HepG2 (cell line): ENCODE measurements at regions not wholly inside any gene's neighbourhood (a gene's known extent, or its start where the extent isn't known, plus 50 kb on each side); places are given as distances from the start of the nearest gene placed in this dataset.

Experiments
- ATAC-seq: fragments of 200-7000 bp; cut with Tn5 transposase; 3 replicates; pipeline ENCODE4 v1.9.1; 2020; ENCODE audit warnings: mild to moderate bottlenecking, moderate library complexity
- BruUV-seq: library from RNA; stranded (reverse); fragments of 400-500 nt; replicated peaks from 2 replicates; lab custom pipeline; 2021; lab: Mats Ljungman, UMichigan
- CTCF ChIA-PET: fragments of 300-600 bp; formaldehyde crosslinking; extraction: SDS; loops from one replicate; lab custom pipeline; 2021; ENCODE audit warnings: low total read pairs, inconsistent platforms, low intra/inter-chr PET ratio; lab: Yijun Ruan, JAX
- POLR2A ChIA-PET: fragments of 350-600 bp; sonication (Branson Sonifier 250); formaldehyde crosslinking; loops from one replicate; lab custom pipeline; 2020; ENCODE audit warnings: antibody characterized with exemption, inconsistent platforms; lab: Yijun Ruan, JAX
- DNase-seq: peaks from one replicate; pipeline ENCODE4 v3.0.0-alpha.2; 2015; ENCODE audit warnings: low spot score
- FAIRE-seq: peaks from 3 replicates; lab custom pipeline; 2011; peaks lifted over from hg19 to GRCh38; lab: Jason Lieb, UNC
- H2AFZ ChIP-seq: one replicate; pipeline ENCODE4 v1.6.1; 2011; ENCODE audit warnings: low read length, inconsistent platforms
- H3K27ac ChIP-seq: fragments of 300-600 bp; 3 replicates; pipeline ENCODE4 v1.8.0; 2011; ENCODE audit warnings: mixed run types, mild to moderate bottlenecking, mixed read lengths, low read length, inconsistent platforms; ENCODE audit not compliant: insufficient read depth; ENCODE audit errors: extremely low read length
- H3K27me3 ChIP-seq, 2 experiments: fragments of 200-600 bp in 1 of 2; 2 replicates in 1 of 2; 3 replicates in 1 of 2; pipeline versions ENCODE4 v1.6.0 to v1.8.0; 2011; ENCODE audit warnings: low read length in 2 of 2, mild to moderate bottlenecking in 2 of 2, moderate library complexity in 2 of 2, inconsistent platforms in 1 of 2; ENCODE audit not compliant: insufficient read depth in 2 of 2, control insufficient read depth in 1 of 2
- H3K36me3 ChIP-seq, 2 experiments: fragments of 200-600 bp in 1 of 2; replicated peaks in 1 of 2; 2 replicates in 1 of 2; 3 replicates in 1 of 2; pipeline versions ENCODE4 v1.5.1 to v1.8.0; 2011; ENCODE audit warnings: low read length in 2 of 2, inconsistent platforms in 1 of 2; ENCODE audit not compliant: insufficient read depth in 2 of 2, control insufficient read depth in 1 of 2
- H3K4me1 ChIP-seq: 2 replicates; pipeline ENCODE4 v1.5.1; 2012; ENCODE audit warnings: low read length, inconsistent platforms; ENCODE audit not compliant: insufficient read depth
- H3K4me2 ChIP-seq: 2 replicates; pipeline ENCODE4 v1.6.0; 2011; ENCODE audit warnings: low read depth, low read length, inconsistent platforms
- H3K4me3 ChIP-seq, 3 experiments: fragments of 200-600 bp in 1 of 3; sonication (generic), shearing (Covaris generic) in 1 of 3; replicated peaks in 1 of 3; 2 replicates each; pipeline ENCODE4 v1.5.1; 2011 to 2016; ENCODE audit warnings: low read length in 3 of 3, inconsistent platforms in 2 of 3, low read depth in 2 of 3, mild to moderate bottlenecking in 2 of 3, control low read depth in 1 of 3, mixed read lengths in 1 of 3; ENCODE audit not compliant: insufficient read depth in 1 of 3
- H3K79me2 ChIP-seq: one replicate; pipeline ENCODE4 v1.6.1; 2011; ENCODE audit warnings: low read length, inconsistent platforms; ENCODE audit not compliant: insufficient read depth
- H3K9ac ChIP-seq: 2 replicates; pipeline ENCODE4 v1.6.0; 2011; ENCODE audit warnings: mild to moderate bottlenecking, low read depth, low read length, inconsistent platforms; ENCODE audit not compliant: insufficient read depth
- H3K9me3 ChIP-seq: 2 replicates; pipeline ENCODE4 v1.5.1; 2012; ENCODE audit warnings: mild to moderate bottlenecking, low read length
- H4K20me1 ChIP-seq: 2 replicates; pipeline ENCODE4 v1.6.0; 2011; ENCODE audit warnings: inconsistent platforms, mild to moderate bottlenecking, low read length, moderate library complexity; ENCODE audit not compliant: insufficient read depth
- FOXC1 ChIP-seq: sonication (generic); formaldehyde crosslinking; IDR thresholded peaks from 2 replicates; pipeline ENCODE4 v1.8.0; 2022; ENCODE audit warnings: mild to moderate bottlenecking, missing genetic modification reagents, borderline replicate concordance
- NFKB2 ChIP-seq: sonication (generic); formaldehyde crosslinking; IDR thresholded peaks from 2 replicates; pipeline ENCODE4 v1.4.0; 2020; ENCODE audit warnings: missing genetic modification reagents, borderline replicate concordance
- SRF ChIP-seq: IDR thresholded peaks from 2 replicates; pipeline ENCODE4 v1.6.1; 2011; ENCODE audit warnings: mild to moderate bottlenecking, low read depth, low read length, moderate library complexity
- ZNF503 ChIP-seq: sonication (generic); formaldehyde crosslinking; IDR thresholded peaks from 2 replicates; pipeline ENCODE4 v1.4.0; 2020; ENCODE audit warnings: missing genetic modification reagents
- ZNF558 ChIP-seq: sonication (generic); formaldehyde crosslinking; IDR thresholded peaks from 2 replicates; pipeline ENCODE4 v1.9.0; 2022; ENCODE audit warnings: mild to moderate bottlenecking, missing genetic modification reagents, borderline replicate concordance
- ZNF597 ChIP-seq: sonication (generic); formaldehyde crosslinking; IDR thresholded peaks from 2 replicates; pipeline ENCODE4 v1.5.0; 2020; ENCODE audit warnings: missing genetic modification reagents
- ZNF615 ChIP-seq: sonication (generic); formaldehyde crosslinking; IDR thresholded peaks from 2 replicates; pipeline ENCODE4 v1.5.0; 2020; ENCODE audit warnings: mild to moderate bottlenecking, missing genetic modification reagents, borderline replicate concordance
- ZNF629 ChIP-seq: sonication (generic); formaldehyde crosslinking; conservative IDR thresholded peaks from 2 replicates; pipeline ENCODE4 v1.5.0; 2020; ENCODE audit warnings: missing genetic modification reagents
- WGBS: methylation state at CpG from one replicate; pipeline ENCODE4 v1.1.6; 2017; ENCODE audit warnings: low lambda C conversion rate; 5-methylcytosine and 5-hydroxymethylcytosine counted together
- in situ Hi-C: cut with HindIII; loops from 2 replicates; pipeline ENCODE4 v1.10.0; 2017; ENCODE audit warnings: low pct_unique_long_range_greater_than_20kb; ENCODE audit not compliant: extremely low pct_ligation_motif_present
- intact Hi-C: fragments of 100-400 bp; cut with micrococcal nuclease; formaldehyde crosslinking; loops from one replicate; pipeline ENCODE4 v1.10.0; 2022; ENCODE audit not compliant: unreplicated experiment
- TF ChIP-seq, protein P1 (sequence below): fragments of 450-650 bp; IDR thresholded peaks from 2 replicates; pipeline ENCODE4 v1.6.1; 2016
- TF ChIP-seq, protein P2 (sequence below): IDR thresholded peaks from 2 replicates; pipeline ENCODE4 v1.6.1; 2012; ENCODE audit warnings: inconsistent platforms
- TF ChIP-seq, protein P3 (sequence below): sonication (generic); formaldehyde crosslinking; conservative IDR thresholded peaks from 2 replicates; pipeline ENCODE4 v1.8.0; 2022; ENCODE audit warnings: low read depth, missing genetic modification reagents

GRCh38 chr2:62309465-62310091 lies 113.7 kb downstream of the B3GNT2 start:
- ATAC-seq (no peak), DNase-seq (no peak), FAIRE-seq (no peak)
- Histone ChIP-seq H4K20me1 (no peaks in the 10 kb centered on the region), H2AFZ (no peak overlapping the region), H3K9ac (no peak overlapping the region), H3K4me2 (no peak overlapping the region), H3K36me3 (no peaks in the 10 kb centered on the region), H3K4me3 (no peak overlapping the region), H3K4me1 (peaks cover 34% of the 10 kb centered on the region), H3K79me2 (no peaks in the 10 kb centered on the region), H3K9me3 (no peaks in the 10 kb centered on the region), H3K27ac (no peak overlapping the region), H3K27me3 (peaks cover 0 to 2% of the 10 kb centered on the region in 2 experiments; a peak in 2 of 5 replicates)
- TF ChIP-seq, protein P1, sequence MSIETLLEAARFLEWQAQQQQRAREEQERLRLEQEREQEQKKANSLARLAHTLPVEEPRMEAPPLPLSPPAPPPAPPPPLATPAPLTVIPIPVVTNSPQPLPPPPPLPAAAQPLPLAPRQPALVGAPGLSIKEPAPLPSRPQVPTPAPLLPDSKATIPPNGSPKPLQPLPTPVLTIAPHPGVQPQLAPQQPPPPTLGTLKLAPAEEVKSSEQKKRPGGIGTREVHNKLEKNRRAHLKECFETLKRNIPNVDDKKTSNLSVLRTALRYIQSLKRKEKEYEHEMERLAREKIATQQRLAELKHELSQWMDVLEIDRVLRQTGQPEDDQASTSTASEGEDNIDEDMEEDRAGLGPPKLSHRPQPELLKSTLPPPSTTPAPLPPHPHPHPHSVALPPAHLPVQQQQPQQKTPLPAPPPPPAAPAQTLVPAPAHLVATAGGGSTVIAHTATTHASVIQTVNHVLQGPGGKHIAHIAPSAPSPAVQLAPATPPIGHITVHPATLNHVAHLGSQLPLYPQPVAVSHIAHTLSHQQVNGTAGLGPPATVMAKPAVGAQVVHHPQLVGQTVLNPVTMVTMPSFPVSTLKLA = 0 out of 2 replicates have a peak, but pooled peaks have one; percentile 18
- TF ChIP-seq, protein P2, sequence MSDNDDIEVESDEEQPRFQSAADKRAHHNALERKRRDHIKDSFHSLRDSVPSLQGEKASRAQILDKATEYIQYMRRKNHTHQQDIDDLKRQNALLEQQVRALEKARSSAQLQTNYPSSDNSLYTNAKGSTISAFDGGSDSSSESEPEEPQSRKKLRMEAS = 0 out of 2 replicates have a peak, but pooled peaks have one; percentile 19
- TF ChIP-seq, protein P3, sequence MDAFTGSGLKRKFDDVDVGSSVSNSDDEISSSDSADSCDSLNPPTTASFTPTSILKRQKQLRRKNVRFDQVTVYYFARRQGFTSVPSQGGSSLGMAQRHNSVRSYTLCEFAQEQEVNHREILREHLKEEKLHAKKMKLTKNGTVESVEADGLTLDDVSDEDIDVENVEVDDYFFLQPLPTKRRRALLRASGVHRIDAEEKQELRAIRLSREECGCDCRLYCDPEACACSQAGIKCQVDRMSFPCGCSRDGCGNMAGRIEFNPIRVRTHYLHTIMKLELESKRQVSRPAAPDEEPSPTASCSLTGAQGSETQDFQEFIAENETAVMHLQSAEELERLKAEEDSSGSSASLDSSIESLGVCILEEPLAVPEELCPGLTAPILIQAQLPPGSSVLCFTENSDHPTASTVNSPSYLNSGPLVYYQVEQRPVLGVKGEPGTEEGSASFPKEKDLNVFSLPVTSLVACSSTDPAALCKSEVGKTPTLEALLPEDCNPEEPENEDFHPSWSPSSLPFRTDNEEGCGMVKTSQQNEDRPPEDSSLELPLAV = no peak
- intact Hi-C loops = no loop called here
- BruUV-seq = no TSS peak
- ChIA-PET CTCF (no interaction called here), POLR2A (interaction anchor here (1.3 kb wide), 1 partner anchor 16 kb away, joined by 3 read pairs; no protein-coding TSS in a partner anchor)
- WGBS = 67% methylated on average over 17 of the region's 17 CpGs
- in situ Hi-C loops = no loop called here

DNA sequence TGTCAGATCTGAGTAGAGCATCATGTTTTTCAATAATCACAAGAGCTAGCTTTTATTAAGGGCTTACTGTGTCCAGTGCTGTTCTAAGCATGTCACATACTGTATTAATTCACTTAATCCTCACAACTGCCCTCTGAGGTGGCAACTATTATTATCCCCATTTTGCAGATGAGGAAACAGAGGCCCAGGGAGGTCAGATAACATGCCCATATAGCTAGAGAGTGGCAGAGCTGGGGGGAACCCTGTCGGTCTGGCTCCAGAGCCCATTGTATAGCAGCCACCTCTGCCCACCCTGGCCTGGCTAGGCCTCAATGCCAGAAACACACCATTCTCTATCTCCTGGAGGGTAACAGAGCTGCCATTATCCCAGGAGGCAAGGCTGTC lies 113.2 kb downstream of the B3GNT2 start:
- ChIA-PET CTCF (no interaction called here), POLR2A (interaction anchor here (1.3 kb wide), 1 partner anchor 15 kb away, joined by 3 read pairs; no protein-coding TSS in a partner anchor)
- BruUV-seq = no TSS peak
- TF ChIP-seq ZNF597 (CRISPR knock-in tag) (no peak), ZNF558 (no peak), NFKB2 (CRISPR knock-in tag) (no peak), ZNF629 (CRISPR knock-in tag) (peak; percentile 81), FOXC1 (CRISPR knock-in tag) (no peak), ZNF615 (CRISPR knock-in tag) (no peak), SRF (no peak), ZNF503 (no peak)
- no peak overlapping the region for H3K27ac ChIP-seq
- H2AFZ ChIP-seq = no peak overlapping the region
- H3K4me2 ChIP-seq = no peak overlapping the region
- H3K9ac ChIP-seq = no peak overlapping the region
- FAIRE-seq = no peak
- no peak for DNase-seq
- in situ Hi-C loops = no loop called here
- H3K79me2 ChIP-seq = no peaks in the 10 kb centered on the region
- no peaks in the 10 kb centered on the region for H3K9me3 ChIP-seq
- H3K27me3 ChIP-seq = peaks cover 0 to 2% of the 10 kb centered on the region in 2 experiments; a peak in 3 of 5 replicates
- H3K4me3 ChIP-seq = no peak overlapping the region
- ATAC-seq = no peak
- no peaks in the 10 kb centered on the region for H4K20me1 ChIP-seq
- H3K36me3 ChIP-seq = no peaks in the 10 kb centered on the region
- intact Hi-C loops = no loop called here
- H3K4me1 ChIP-seq = peaks cover 39% of the 10 kb centered on the region
- 63% methylated on average over 1 of the region's 1 CpG for WGBS
